Peyer's patch (tissue), 4 donors: ENCODE measurements at regions not wholly inside any gene's neighbourhood (a gene's known extent, or its start where the extent isn't known, plus 50 kb on each side); places are given as distances from the start of the nearest gene placed in this dataset.

Experiments
- DNase-seq, 3 donors: peaks; one replicate each; pipeline ENCODE4 v3.0.0-alpha.2; 2017 to 2019
- H3K27ac ChIP-seq, 4 donors: fragments of 200-600 bp; sonication (generic); one replicate each; pipeline ENCODE4 v1.5.1; 2016 to 2019
- H3K27me3 ChIP-seq, 2 donors: fragments of 200-600 bp; sonication (generic); one replicate each; pipeline ENCODE4 v1.5.1; 2019
- H3K36me3 ChIP-seq, 3 donors: fragments of 200-600 bp; sonication (generic); one replicate each; pipeline ENCODE4 v1.5.1; 2016 to 2019
- H3K4me1 ChIP-seq, 4 donors: fragments of 200-600 bp; sonication (generic); one replicate each; pipeline ENCODE4 v1.5.1; 2016 to 2019
- H3K4me3 ChIP-seq, 4 donors: fragments of 200-600 bp; sonication (generic); 1 replicate in 3 of 4; 2 replicates in 1 of 4; pipeline ENCODE4 v1.5.1; 2016 to 2019; ENCODE audit warnings: mild to moderate bottlenecking in 1 of 4
- H3K9me3 ChIP-seq, 4 donors: fragments of 200-600 bp; sonication (generic); one replicate each; pipeline ENCODE4 v1.5.1; 2016 to 2019; ENCODE audit warnings: mild to moderate bottlenecking in 1 of 4
- CTCF ChIP-seq, 6 experiments: fragments of 450-650 bp in 4 of 6; fragments of 200-600 bp in 2 of 6; sonication (generic) in 1 of 6; IDR thresholded peaks; one replicate each; pipeline ENCODE4 v1.5.1; 2017 to 2019; ENCODE audit warnings: antibody characterized with exemption in 6 of 6, mild to moderate bottlenecking in 3 of 6, moderate library complexity in 1 of 6
- POLR2A ChIP-seq, 2 donors: fragments of 450-650 bp; IDR thresholded peaks; one replicate each; pipeline ENCODE4 v1.5.1; 2017; ENCODE audit warnings: antibody characterized with exemption in 2 of 2, mild to moderate bottlenecking in 2 of 2, moderate library complexity in 2 of 2

- Histone ChIP-seq H3K4me1 (no peaks in the 10 kb centered on the region), H3K27me3 (no peaks in the 10 kb centered on the region), H3K9me3 (no peaks in the 10 kb centered on the region), H3K27ac (no peak overlapping the region), H3K36me3 (no peaks in the 10 kb centered on the region), H3K4me3 (no peak overlapping the region)
- TF ChIP-seq CTCF (IDR thresholded peaks at IDR 0.05), result no peak
- TF ChIP-seq POLR2A (IDR thresholded peaks at IDR 0.05), result no peak
- DNase-seq, result peak in 1 of 3 donors; percentile 34
Observed at GRCh38 chr13:64164435-64164834, 2748.8 kb upstream of the PCDH20 start.

GRCh38 chr13:64160479-64160878 is 2744.8 kb upstream of the PCDH20 start:
- Histone ChIP-seq H3K4me3 (no peak overlapping the region), H3K36me3 (no peaks in the 10 kb centered on the region), H3K27ac (no peak overlapping the region), H3K4me1 (no peaks in the 10 kb centered on the region), H3K27me3 (no peaks in the 10 kb centered on the region), H3K9me3 (no peaks in the 10 kb centered on the region)
- no peak for TF ChIP-seq CTCF (IDR thresholded peaks at IDR 0.05)
- TF ChIP-seq POLR2A (IDR thresholded peaks at IDR 0.05), result no peak
- no peak for DNase-seq

DNA sequence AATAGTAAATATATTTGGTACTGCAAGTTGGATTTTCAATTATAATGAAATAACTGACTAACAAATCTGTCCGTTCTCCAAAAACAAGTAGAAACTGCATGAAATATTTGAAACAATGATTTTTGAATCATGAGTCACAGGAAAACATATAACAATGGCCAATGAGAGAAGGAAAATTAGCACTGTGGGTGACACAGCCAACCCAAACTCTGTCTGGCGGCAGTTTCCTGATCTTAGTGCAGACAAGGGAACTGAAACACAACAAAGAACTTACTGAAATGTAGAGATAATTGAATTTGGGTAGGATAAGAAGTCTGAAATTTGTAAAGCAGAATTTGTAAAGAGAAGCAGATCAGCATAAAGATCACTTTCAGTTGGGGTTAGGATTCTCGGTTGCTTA is 2743.3 kb upstream of the PCDH20 start:
- H3K4me1 ChIP-seq, result no peaks in the 10 kb centered on the region
- no peaks in the 10 kb centered on the region for H3K27me3 ChIP-seq
- no peak overlapping the region for H3K4me3 ChIP-seq
- H3K9me3 ChIP-seq, result no peaks in the 10 kb centered on the region
- no peak for DNase-seq
- H3K36me3 ChIP-seq, result no peaks in the 10 kb centered on the region
- no peak for TF ChIP-seq POLR2A (IDR thresholded peaks at IDR 0.05)
- no peak for TF ChIP-seq CTCF (IDR thresholded peaks at IDR 0.05)
- H3K27ac ChIP-seq, result no peak overlapping the region

DNA sequence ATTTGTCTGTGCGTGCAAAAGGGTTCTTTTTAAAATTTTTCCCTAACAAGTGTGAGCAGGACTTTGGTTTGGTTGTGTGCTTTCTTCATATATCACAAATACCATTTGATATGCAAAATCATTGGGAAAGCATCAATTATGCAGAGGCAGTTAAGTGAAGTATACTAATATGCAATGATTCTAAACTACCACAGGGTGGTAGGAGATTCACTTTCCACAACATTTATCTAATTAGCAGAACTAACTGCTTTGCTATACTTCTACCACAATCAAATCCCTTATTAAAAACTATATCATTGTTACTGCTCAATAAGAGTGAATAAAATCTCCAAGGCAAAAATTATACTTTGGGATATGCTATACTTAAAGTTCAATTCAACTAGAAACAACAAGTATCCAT is 2738.9 kb upstream of the PCDH20 start:
- Histone ChIP-seq H3K4me3 (no peak overlapping the region), H3K36me3 (no peaks in the 10 kb centered on the region), H3K9me3 (no peaks in the 10 kb centered on the region), H3K27ac (no peak overlapping the region), H3K4me1 (no peaks in the 10 kb centered on the region), H3K27me3 (no peaks in the 10 kb centered on the region)
- DNase-seq, result no peak
- TF ChIP-seq POLR2A (IDR thresholded peaks at IDR 0.05), result no peak
- no peak for TF ChIP-seq CTCF (IDR thresholded peaks at IDR 0.05)

DNA sequence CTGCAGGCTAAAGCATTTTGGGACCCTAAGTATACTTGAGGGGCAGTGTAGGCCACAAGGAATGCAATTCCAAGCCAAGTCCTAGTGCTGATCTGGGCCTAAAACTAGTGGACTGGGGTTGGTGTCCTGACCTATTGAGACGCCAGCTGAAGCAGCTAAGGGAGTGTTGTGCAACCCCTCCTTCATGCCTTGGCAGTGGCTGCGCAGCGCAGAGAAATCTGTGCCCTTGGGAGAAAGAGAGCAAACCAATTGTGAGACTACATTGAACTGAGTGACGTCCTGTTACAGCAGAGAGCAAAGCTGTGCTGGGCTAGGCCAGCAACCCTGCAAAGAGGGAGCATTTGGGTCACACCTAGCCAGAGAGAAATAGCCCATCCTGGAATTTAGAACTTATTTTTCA is 2715.0 kb upstream of the PCDH20 start:
- H3K27me3 ChIP-seq, result no peaks in the 10 kb centered on the region
- H3K36me3 ChIP-seq, result no peaks in the 10 kb centered on the region
- H3K4me1 ChIP-seq, result no peaks in the 10 kb centered on the region
- no peaks in the 10 kb centered on the region for H3K9me3 ChIP-seq
- DNase-seq, result no peak
- H3K4me3 ChIP-seq, result no peak overlapping the region
- TF ChIP-seq CTCF (IDR thresholded peaks at IDR 0.05), result no peak
- no peak for TF ChIP-seq POLR2A (IDR thresholded peaks at IDR 0.05)
- no peak overlapping the region for H3K27ac ChIP-seq

DNA sequence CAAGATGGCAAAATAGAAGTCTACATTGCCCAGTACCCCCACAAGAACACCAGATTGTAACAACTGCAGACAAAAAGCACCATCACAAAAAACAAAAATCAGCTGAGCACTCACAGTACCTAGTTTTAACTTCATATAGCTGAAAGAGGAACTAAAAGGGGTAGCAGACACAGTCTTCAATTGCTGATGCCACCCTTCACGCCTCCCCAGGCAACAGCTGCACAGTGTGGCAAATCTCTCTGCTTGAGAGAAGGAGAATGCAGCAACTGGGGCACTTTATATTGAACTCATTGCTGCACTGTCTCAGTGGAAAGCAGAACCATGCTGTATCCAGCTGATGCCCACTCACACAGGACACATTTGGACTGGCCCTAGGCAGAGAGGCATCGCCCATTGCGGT is 2714.5 kb upstream of the PCDH20 start:
- Histone ChIP-seq H3K4me1 (no peaks in the 10 kb centered on the region), H3K4me3 (no peak overlapping the region), H3K27ac (no peak overlapping the region), H3K27me3 (no peaks in the 10 kb centered on the region), H3K36me3 (no peaks in the 10 kb centered on the region), H3K9me3 (no peaks in the 10 kb centered on the region)
- TF ChIP-seq POLR2A (IDR thresholded peaks at IDR 0.05), result no peak
- no peak for TF ChIP-seq CTCF (IDR thresholded peaks at IDR 0.05)
- no peak for DNase-seq
